Neuronal stem cell (in vitro differentiated cells): ENCODE measurements at regions not wholly inside any gene's neighbourhood (a gene's known extent, or its start where the extent isn't known, plus 50 kb on each side); places are given as distances from the start of the nearest gene placed in this dataset. TPM values are rescaled to one million over a fixed set of nuclear protein-coding genes. Genes with fewer than 3 reads are reported as not detected.

ENCODE experiments used
- DNase-seq: peaks from one replicate; pipeline ENCODE4 v3.0.0-alpha.2; 2013; ENCODE audit warnings: low spot score
- H2AFZ ChIP-seq: one replicate; pipeline ENCODE4 v1.6.1; 2013; ENCODE audit warnings: mild to moderate bottlenecking, low read length, inconsistent platforms
- H2AK5ac ChIP-seq: 2 replicates; pipeline ENCODE4 v1.6.1; 2013; ENCODE audit warnings: low read depth, mild to moderate bottlenecking, inconsistent platforms, low read length, moderate library complexity, mixed read lengths
- H2BK120ac ChIP-seq: 2 replicates; pipeline ENCODE4 v1.6.1; 2013; ENCODE audit warnings: low read depth, mild to moderate bottlenecking, inconsistent platforms, low read length, moderate library complexity, mixed read lengths
- H2BK12ac ChIP-seq: one replicate; pipeline ENCODE4 v1.6.1; 2013; ENCODE audit warnings: low read length, inconsistent platforms
- H2BK15ac ChIP-seq: 2 replicates; pipeline ENCODE4 v1.6.1; 2013; ENCODE audit warnings: mild to moderate bottlenecking, low read length, inconsistent platforms, mixed read lengths
- H2BK5ac ChIP-seq: one replicate; pipeline ENCODE4 v1.6.1; 2013; ENCODE audit warnings: inconsistent platforms, mild to moderate bottlenecking, low read length, moderate library complexity
- H3K14ac ChIP-seq: one replicate; pipeline ENCODE4 v1.6.1; 2013; ENCODE audit warnings: low read length, inconsistent platforms
- H3K18ac ChIP-seq: 2 replicates; pipeline ENCODE4 v1.6.1; 2013; ENCODE audit warnings: low read length, inconsistent platforms
- H3K23ac ChIP-seq: 2 replicates; pipeline ENCODE4 v1.6.1; 2013; ENCODE audit warnings: low read depth, mild to moderate bottlenecking, mixed read lengths, low read length, inconsistent platforms; ENCODE audit not compliant: poor library complexity
- H3K27ac ChIP-seq: replicated peaks from 3 replicates; pipeline ENCODE4 v1.5.1; 2013; ENCODE audit warnings: low read length, inconsistent platforms
- H3K27me3 ChIP-seq, 3 experiments: 2 replicates each; pipeline ENCODE4 v1.6.1; 2013; ENCODE audit warnings: low read length in 3 of 3, mild to moderate bottlenecking in 2 of 3, inconsistent platforms in 1 of 3, low read depth in 1 of 3, mixed read lengths in 1 of 3, moderate library complexity in 1 of 3; ENCODE audit not compliant: control insufficient read depth in 3 of 3, insufficient read depth in 3 of 3
- H3K36me3 ChIP-seq, 2 donors: replicated peaks in 1 of 2; 2 replicates each; pipeline ENCODE4 v1.6.1; 2013; ENCODE audit warnings: low read length in 2 of 2; ENCODE audit not compliant: control insufficient read depth in 2 of 2, insufficient read depth in 2 of 2
- H3K4ac ChIP-seq: 2 replicates; pipeline ENCODE4 v1.6.1; 2013; ENCODE audit warnings: inconsistent platforms, mild to moderate bottlenecking, low read length, moderate library complexity
- H3K4me1 ChIP-seq, 2 donors: 1 replicate in 1 of 2; 2 replicates in 1 of 2; pipeline ENCODE4 v1.6.1; 2013; ENCODE audit warnings: low read length in 2 of 2, low read depth in 1 of 2; ENCODE audit not compliant: control insufficient read depth in 2 of 2, insufficient read depth in 1 of 2
- H3K4me2 ChIP-seq: one replicate; pipeline ENCODE4 v1.6.1; 2013; ENCODE audit warnings: mild to moderate bottlenecking, low read length, inconsistent platforms; ENCODE audit not compliant: insufficient read depth, poor library complexity, severe bottlenecking
- H3K4me3 ChIP-seq, 2 donors: 2 replicates each; pipeline ENCODE4 v1.5.1; 2013; ENCODE audit warnings: low read length in 2 of 2, mild to moderate bottlenecking in 2 of 2, inconsistent platforms in 1 of 2, moderate library complexity in 1 of 2
- H3K79me1 ChIP-seq: one replicate; pipeline ENCODE4 v1.6.1; 2013; ENCODE audit warnings: low read depth, mild to moderate bottlenecking, inconsistent platforms, low read length, moderate library complexity
- H3K9ac ChIP-seq: one replicate; pipeline ENCODE4 v1.6.1; 2013; ENCODE audit warnings: mild to moderate bottlenecking, low read depth, low read length, inconsistent platforms; ENCODE audit not compliant: poor library complexity
- H3K9me3 ChIP-seq, 2 donors: replicated peaks in 1 of 2; 2 replicates each; pipeline versions ENCODE3 to v1.6.1; 2013; ENCODE audit warnings: low read length in 2 of 2, mild to moderate bottlenecking in 2 of 2, inconsistent platforms in 1 of 2, low read depth in 1 of 2, mixed read lengths in 1 of 2, moderate library complexity in 1 of 2; ENCODE audit not compliant: control insufficient read depth in 2 of 2, insufficient read depth in 1 of 2
- H4K8ac ChIP-seq: one replicate; pipeline ENCODE4 v1.6.1; 2013; ENCODE audit warnings: low read depth, mild to moderate bottlenecking, inconsistent platforms, low read length, moderate library complexity
- H4K91ac ChIP-seq: one replicate; pipeline ENCODE4 v1.6.1; 2013; ENCODE audit warnings: low read length, low read depth, mild to moderate bottlenecking, inconsistent platforms; ENCODE audit not compliant: poor library complexity
- WGBS, 2 donors: extraction: QIAGEN DNeasy Blood & Tissue Kit; methylation state at CpG; one replicate each; pipeline ENCODE4 v1.1.7; 2013; ENCODE audit warnings: missing lambda C conversion rate in 2 of 2, mixed read lengths in 1 of 2; ENCODE audit not compliant: insufficient read length in 2 of 2, insufficient replicate concordance in 1 of 2; ENCODE audit errors: extremely low coverage in 2 of 2; 5-methylcytosine and 5-hydroxymethylcytosine counted together
- small RNA-seq: library from polyadenylated mRNA; stranded (forward); fragments of <200 nt; extraction: miRNeasy Mini kit (QIAGEN cat#:217004); gene quantifications from one replicate; pipeline ENCODE3, GENCODE V24; 2013; ENCODE audit not compliant: insufficient read depth

DNA sequence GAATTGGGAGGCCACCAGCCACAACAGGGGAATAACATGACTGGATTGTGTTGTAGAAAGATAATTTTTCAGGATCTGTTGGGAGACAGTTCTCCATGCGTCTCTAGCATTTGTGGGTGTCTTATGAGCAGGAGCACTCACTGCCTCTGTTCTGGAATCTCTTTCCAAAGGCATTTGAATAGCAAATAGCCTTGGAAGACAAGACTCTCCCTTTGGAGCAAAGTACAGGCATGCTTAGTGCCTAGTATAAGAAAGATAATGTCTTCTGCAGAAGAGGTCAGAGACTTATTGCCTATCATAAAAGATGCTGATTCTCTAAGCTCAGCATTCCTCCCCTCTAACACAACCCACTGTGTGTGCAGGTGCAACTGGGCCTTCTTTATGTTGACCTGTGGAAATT lies 58.3 kb downstream of the VCPKMT start:
- Histone ChIP-seq H3K23ac (no peak overlapping the region), H2BK15ac (no peak overlapping the region), H3K9ac (no peak overlapping the region), H3K14ac (no peak overlapping the region), H2BK120ac (no peak overlapping the region), H2AK5ac (no peak overlapping the region), H3K4me3 (no peak overlapping the region), H3K4me1 (peaks cover 11% of the 10 kb centered on the region in 2 donors), H2AFZ (no peak overlapping the region), H3K4ac (no peak overlapping the region), H3K27me3 (no peaks in the 10 kb centered on the region), H2BK12ac (no peak overlapping the region), H3K36me3 (no peaks in the 10 kb centered on the region), H3K27ac (no peak overlapping the region), H3K4me2 (no peak overlapping the region), H4K8ac (no peak overlapping the region), H4K91ac (no peak overlapping the region), H3K18ac (no peak overlapping the region), H3K79me1 (no peaks in the 10 kb centered on the region), H2BK5ac (no peak overlapping the region), H3K9me3 (no peaks in the 10 kb centered on the region)
- WGBS, 2 donors: no CpG with 5 or more reads among the region's 1 CpG
- DNase-seq: no peak

Small RNA genes lying in the stretch of these regions (small RNA-seq; reads per million reads assigned to genes)
- gene MIR6076: not detected
